ENCODE measurements at regions not wholly inside any gene's neighbourhood (a gene's known extent, or its start where the extent isn't known, plus 50 kb on each side); places are given as distances from the start of the nearest gene placed in this dataset.

- TF ChIP-seq CTCF (IDR thresholded peaks at IDR 0.05), result no peak
- intact Hi-C loops (cut with DNase I, micrococcal nuclease), result no loop called here
- CTCF ChIA-PET, result no interaction called here
Observed at GRCh38 chr1:36570006-36570405, 87.3 kb upstream of the CSF3R start.

GRCh38 chr1:36567601-36568341 is 85.1 kb upstream of the CSF3R start:
- POLR2A ChIA-PET, result no interaction called here
- Histone ChIP-seq H3K4me3 (ENCODE audit: low read length) (no peak overlapping the region), H3K27me3 (ENCODE audit: control insufficient read depth in 1 of 2, insufficient read depth in 2 of 2, low read length in 2 of 2) (peaks cover 0 to 4% of the 10 kb centered on the region in 2 experiments), H3K36me3 (ENCODE audit: insufficient read depth, low read length) (no peaks in the 10 kb centered on the region), H3K9me3 (ENCODE audit: control insufficient read depth in 1 of 2, insufficient read depth in 1 of 2, low read length in 2 of 2) (no peaks in the 10 kb centered on the region), H3K4me1 (ENCODE audit: insufficient read depth, low read length) (no peaks in the 10 kb centered on the region), H3K27ac (ENCODE audit: low read depth in 1 of 2, low read length in 2 of 2) (no peak overlapping the region)
- intact Hi-C loops (cut with DNase I, micrococcal nuclease), result no loop called here
- Mint-ChIP-seq H3K4me3 (no peak overlapping the region), H3K27me3 (peaks cover 6% of the 10 kb centered on the region), H3K27ac (no peak overlapping the region), H3K4me1 (ENCODE audit: low read depth) (no peaks in the 10 kb centered on the region), H3K9me3 (no peaks in the 10 kb centered on the region), H3K36me3 (ENCODE audit: low read depth) (no peaks in the 10 kb centered on the region)
- DNase-seq (peak in 1 of 14 experiments; percentile 16), ATAC-seq (ENCODE audit: poor library complexity) (no peak)
- CTCF ChIA-PET, result no interaction called here
- TF ChIP-seq CTCF (IDR thresholded peaks at IDR 0.05), result no peak

More at GRCh38 chr1:36570006-36570405, 87.3 kb upstream of the CSF3R start:
- Histone ChIP-seq H3K4me1 (ENCODE audit: insufficient read depth, low read length) (no peaks in the 10 kb centered on the region), H3K27me3 (ENCODE audit: control insufficient read depth in 1 of 2, insufficient read depth in 2 of 2, low read length in 2 of 2) (peaks cover 4 to 16% of the 10 kb centered on the region in 2 experiments), H3K4me3 (ENCODE audit: low read length) (no peak overlapping the region), H3K36me3 (ENCODE audit: insufficient read depth, low read length) (no peaks in the 10 kb centered on the region), H3K27ac (ENCODE audit: low read depth in 1 of 2, low read length in 2 of 2) (no peak overlapping the region), H3K9me3 (ENCODE audit: control insufficient read depth in 1 of 2, insufficient read depth in 1 of 2, low read length in 2 of 2) (no peaks in the 10 kb centered on the region)
- DNase-seq (peak in 1 of 14 experiments; percentile 20), ATAC-seq (ENCODE audit: poor library complexity) (no peak)
- Mint-ChIP-seq H3K36me3 (ENCODE audit: low read depth) (no peaks in the 10 kb centered on the region), H3K4me1 (ENCODE audit: low read depth) (no peaks in the 10 kb centered on the region), H3K4me3 (no peak overlapping the region), H3K9me3 (no peaks in the 10 kb centered on the region), H3K27ac (no peak overlapping the region), H3K27me3 (peaks cover 29% of the 10 kb centered on the region)
- POLR2A ChIA-PET, result no interaction called here

- DNase-seq, result peak in 1 of 14 experiments; percentile 20
- intact Hi-C loops (cut with DNase I, micrococcal nuclease), result no loop called here
- no peaks in the 10 kb centered on the region for H3K4me1 Mint-ChIP-seq (ENCODE audit: low read depth)
- H3K36me3 ChIP-seq (ENCODE audit: insufficient read depth, low read length), result no peaks in the 10 kb centered on the region
- no peaks in the 10 kb centered on the region for H3K9me3 ChIP-seq (ENCODE audit: control insufficient read depth in 1 of 2, insufficient read depth in 1 of 2, low read length in 2 of 2)
- TF ChIP-seq CTCF (IDR thresholded peaks at IDR 0.05), result no peak
- ChIA-PET CTCF (interaction anchor here (1.9 kb wide), 1 partner anchor 11 kb away, joined by 6 read pairs; no protein-coding TSS in a partner anchor), POLR2A (no interaction called here)
- H3K27me3 Mint-ChIP-seq, result no peaks in the 10 kb centered on the region
- no peak overlapping the region for H3K27ac Mint-ChIP-seq
- H3K4me3 Mint-ChIP-seq, result no peak overlapping the region
- H3K4me1 ChIP-seq (ENCODE audit: insufficient read depth, low read length), result no peaks in the 10 kb centered on the region
- H3K27ac ChIP-seq (ENCODE audit: low read depth in 1 of 2, low read length in 2 of 2), result no peak overlapping the region
- ATAC-seq (ENCODE audit: poor library complexity), result no peak
- no peaks in the 10 kb centered on the region for H3K36me3 Mint-ChIP-seq (ENCODE audit: low read depth)
- H3K4me3 ChIP-seq (ENCODE audit: low read length), result no peak overlapping the region
- no peaks in the 10 kb centered on the region for H3K9me3 Mint-ChIP-seq
- no peaks in the 10 kb centered on the region for H3K27me3 ChIP-seq (ENCODE audit: control insufficient read depth in 1 of 2, insufficient read depth in 2 of 2, low read length in 2 of 2)
Observed at GRCh38 chr1:36565576-36566501, 83.1 kb upstream of the CSF3R start.

Data from CD4-positive, alpha-beta T cell (primary cell).